AG04450 (cell line): ENCODE measurements at regions not wholly inside any gene's neighbourhood (a gene's known extent, or its start where the extent isn't known, plus 50 kb on each side); places are given as distances from the start of the nearest gene placed in this dataset.

Experiments used
- CTCF ChIA-PET: fragments of 300-600, 350-600 bp; formaldehyde crosslinking; extraction: SDS; loops from one replicate; lab custom pipeline; 2022; ENCODE audit warnings: antibody characterized with exemption, inconsistent platforms; lab: Charles Lee
- POLR2A ChIA-PET: fragments of 350-600 bp; formaldehyde crosslinking; extraction: SDS; loops from one replicate; lab custom pipeline; 2021; ENCODE audit warnings: antibody characterized with exemption, inconsistent platforms; lab: Yijun Ruan, JAX
- DNase-seq: peaks from one replicate; pipeline ENCODE4 v3.0.0-alpha.2; 2011; ENCODE audit warnings: low read depth, low spot score
- H3K27ac ChIP-seq: one replicate; pipeline ENCODE4 v1.5.1; 2012; ENCODE audit warnings: low read depth, low read length, control low read depth
- H3K27me3 ChIP-seq: one replicate; pipeline ENCODE4 v1.6.0; 2012; ENCODE audit warnings: low read length; ENCODE audit not compliant: control insufficient read depth, insufficient read depth
- H3K4me3 ChIP-seq: 2 replicates; pipeline ENCODE4 v1.5.1; 2011; ENCODE audit warnings: mild to moderate bottlenecking, low read depth, low read length, control low read depth
- H3K9me3 ChIP-seq: 2 replicates; pipeline ENCODE4 v1.5.1; 2012; ENCODE audit warnings: low read length; ENCODE audit not compliant: control insufficient read depth, insufficient read depth
- TF ChIP-seq, protein P1 (sequence below): IDR thresholded peaks from 2 replicates; pipeline ENCODE4 v1.5.1; 2011; ENCODE audit warnings: low read depth, low read length, control low read depth, inconsistent platforms

DNA sequence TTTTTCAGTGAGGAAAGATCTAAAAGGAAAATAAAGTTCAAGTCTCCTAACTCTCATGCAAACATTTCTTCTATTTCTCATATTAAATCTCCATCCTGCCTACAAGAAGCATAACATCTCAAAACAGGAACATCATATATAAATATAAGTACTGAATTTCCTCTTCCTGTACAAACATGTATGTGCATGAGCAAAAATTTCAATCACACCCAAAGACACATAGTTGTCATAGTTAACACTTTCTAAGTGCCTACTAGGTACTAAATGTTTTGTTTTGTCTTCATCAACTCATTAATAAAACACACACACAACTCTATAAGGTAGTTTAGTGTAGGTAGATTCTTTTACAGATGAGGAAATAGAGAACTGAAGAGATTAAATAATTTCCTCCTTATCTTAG is 237.1 kb upstream of the ADGRL2 start:
- Histone ChIP-seq H3K4me3 (no peak overlapping the region), H3K27me3 (no peaks in the 10 kb centered on the region), H3K27ac (no peak overlapping the region), H3K9me3 (no peaks in the 10 kb centered on the region)
- DNase-seq, result no peak
- TF ChIP-seq, protein P1, sequence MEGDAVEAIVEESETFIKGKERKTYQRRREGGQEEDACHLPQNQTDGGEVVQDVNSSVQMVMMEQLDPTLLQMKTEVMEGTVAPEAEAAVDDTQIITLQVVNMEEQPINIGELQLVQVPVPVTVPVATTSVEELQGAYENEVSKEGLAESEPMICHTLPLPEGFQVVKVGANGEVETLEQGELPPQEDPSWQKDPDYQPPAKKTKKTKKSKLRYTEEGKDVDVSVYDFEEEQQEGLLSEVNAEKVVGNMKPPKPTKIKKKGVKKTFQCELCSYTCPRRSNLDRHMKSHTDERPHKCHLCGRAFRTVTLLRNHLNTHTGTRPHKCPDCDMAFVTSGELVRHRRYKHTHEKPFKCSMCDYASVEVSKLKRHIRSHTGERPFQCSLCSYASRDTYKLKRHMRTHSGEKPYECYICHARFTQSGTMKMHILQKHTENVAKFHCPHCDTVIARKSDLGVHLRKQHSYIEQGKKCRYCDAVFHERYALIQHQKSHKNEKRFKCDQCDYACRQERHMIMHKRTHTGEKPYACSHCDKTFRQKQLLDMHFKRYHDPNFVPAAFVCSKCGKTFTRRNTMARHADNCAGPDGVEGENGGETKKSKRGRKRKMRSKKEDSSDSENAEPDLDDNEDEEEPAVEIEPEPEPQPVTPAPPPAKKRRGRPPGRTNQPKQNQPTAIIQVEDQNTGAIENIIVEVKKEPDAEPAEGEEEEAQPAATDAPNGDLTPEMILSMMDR, result no peak
- ChIA-PET CTCF (no interaction called here), POLR2A (no interaction called here)

DNA sequence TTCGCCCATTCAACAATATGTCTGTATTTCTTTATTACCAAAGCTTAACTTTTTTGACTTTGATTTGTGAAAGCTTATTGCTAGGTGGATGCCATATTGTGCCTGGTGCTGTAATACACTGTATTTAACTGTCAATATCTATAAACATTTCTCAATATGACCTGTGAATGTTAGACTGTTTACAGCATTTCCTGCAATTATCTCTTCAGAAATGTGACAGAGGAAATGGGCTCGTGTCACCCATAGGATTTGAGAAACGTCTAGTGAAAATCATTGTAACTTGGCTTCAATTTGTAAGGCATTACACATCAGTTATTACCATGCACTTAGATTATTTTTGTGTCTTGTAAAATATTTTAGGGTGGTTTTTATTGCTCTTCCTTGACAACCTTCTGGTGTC is 237.8 kb upstream of the ADGRL2 start:
- no peak overlapping the region for H3K4me3 ChIP-seq
- TF ChIP-seq, protein P1, result no peak

DNA sequence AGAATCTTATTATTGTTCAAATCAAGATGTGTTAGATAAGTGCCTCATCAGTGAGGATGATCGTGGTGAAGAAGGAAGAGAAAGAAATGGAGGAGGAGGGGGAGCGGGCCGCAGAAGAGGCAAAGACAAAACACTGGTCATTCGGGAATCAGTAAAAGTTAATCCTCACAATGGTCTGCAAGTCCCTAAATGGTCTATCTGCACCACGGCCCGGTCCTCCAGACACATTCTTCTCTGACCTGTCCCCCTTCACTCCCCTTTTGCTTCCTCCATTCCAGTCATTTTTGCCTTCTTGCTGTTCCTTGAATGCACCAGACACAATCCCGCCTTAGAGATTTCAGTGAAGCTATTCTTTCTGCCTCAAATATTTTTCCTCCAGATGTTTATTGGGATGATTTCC is 240.1 kb upstream of the ADGRL2 start:
- no peaks in the 10 kb centered on the region for H3K9me3 ChIP-seq
- DNase-seq, result no peak
- ChIA-PET POLR2A (no interaction called here), CTCF (no interaction called here)
- no peaks in the 10 kb centered on the region for H3K27me3 ChIP-seq
- no peak overlapping the region for H3K4me3 ChIP-seq
- TF ChIP-seq, protein P1, result no peak
- H3K27ac ChIP-seq, result no peak overlapping the region

More for the DNA sequence above, 237.8 kb upstream of the ADGRL2 start:
- Histone ChIP-seq H3K27ac (no peak overlapping the region), H3K9me3 (no peaks in the 10 kb centered on the region), H3K27me3 (no peaks in the 10 kb centered on the region)
- CTCF ChIA-PET, result no interaction called here
- DNase-seq, result no peak
- POLR2A ChIA-PET, result no interaction called here

DNA sequence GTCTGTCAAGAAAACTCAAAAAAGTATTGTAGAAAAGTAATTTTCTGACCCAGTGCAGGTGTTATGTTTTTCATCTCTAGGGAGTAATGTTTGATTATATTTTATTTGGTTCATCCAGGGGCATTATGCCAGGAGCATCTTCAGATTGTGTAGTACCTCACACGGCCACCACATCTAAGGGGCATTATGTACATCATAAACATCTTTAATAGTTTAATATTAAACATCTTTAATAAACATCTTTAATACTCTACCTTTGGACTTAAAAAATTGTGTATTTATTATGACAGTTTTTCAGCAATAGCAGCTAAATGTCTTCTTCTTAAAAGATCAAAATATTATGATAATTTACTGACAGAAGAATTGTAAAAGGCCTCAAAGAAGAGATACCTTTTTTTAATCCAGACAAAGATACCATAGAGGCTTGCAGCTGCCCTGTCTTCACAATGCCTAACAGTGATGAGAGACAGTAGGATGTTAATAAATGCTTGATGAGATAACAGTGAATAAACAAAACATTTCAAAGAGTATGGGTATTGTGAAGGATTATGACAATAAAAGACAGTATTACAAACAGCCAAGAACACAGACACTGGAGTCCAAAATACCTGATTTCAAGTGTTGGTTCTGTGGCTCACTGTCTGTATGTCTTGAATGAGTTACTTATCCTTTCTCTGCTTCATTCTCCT is 240.9 kb upstream of the ADGRL2 start:
- Histone ChIP-seq H3K4me3 (no peak overlapping the region), H3K9me3 (no peaks in the 10 kb centered on the region), H3K27me3 (no peaks in the 10 kb centered on the region), H3K27ac (no peak overlapping the region)
- ChIA-PET CTCF (interaction anchor here (0.9 to 2.3 kb wide), 2 partner anchors 10 to 274 kb away, joined by 3 to 15 read pairs; no protein-coding TSS in a partner anchor), POLR2A (no interaction called here)
- TF ChIP-seq, protein P1, result peak; percentile 35
- no peak for DNase-seq

DNA sequence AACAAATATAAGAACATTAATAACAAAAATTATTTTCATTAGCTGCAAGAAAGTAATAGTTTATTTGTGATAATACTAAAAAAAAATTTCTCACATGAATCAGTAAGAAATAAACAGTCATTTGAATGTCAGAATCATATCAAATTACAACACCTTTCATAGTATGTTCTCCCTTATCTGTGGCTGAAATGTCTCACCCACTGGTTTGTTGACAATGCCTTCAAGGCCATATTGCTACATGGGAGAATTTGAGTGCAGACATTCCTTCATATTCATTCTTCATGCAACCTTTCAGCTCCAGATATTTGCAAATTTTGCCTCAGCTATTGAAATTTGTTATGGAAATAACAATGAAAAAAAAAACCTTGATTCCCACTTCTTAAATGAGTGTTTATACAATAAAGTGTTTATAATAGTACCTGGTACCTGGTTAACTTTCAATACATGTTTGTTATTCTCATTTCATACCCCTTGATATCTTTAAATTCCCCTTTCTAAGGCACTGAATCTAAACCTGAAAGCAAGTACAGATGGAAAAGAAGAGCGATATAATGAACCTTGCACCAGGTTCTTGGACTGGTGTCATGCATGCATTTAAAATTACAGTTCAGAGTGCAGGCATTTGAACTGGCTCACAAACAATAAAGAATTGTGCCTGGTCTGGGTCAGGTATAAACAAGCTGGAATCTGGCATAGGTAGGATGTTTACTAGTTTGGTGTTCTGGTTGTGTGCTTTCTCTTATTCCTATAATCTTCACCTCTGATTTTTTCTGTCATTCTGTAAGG is 242.2 kb upstream of the ADGRL2 start:
- Histone ChIP-seq H3K27me3 (no peaks in the 10 kb centered on the region), H3K4me3 (no peak overlapping the region), H3K27ac (no peak overlapping the region), H3K9me3 (no peaks in the 10 kb centered on the region)
- TF ChIP-seq, protein P1, result no peak
- DNase-seq, result no peak
- ChIA-PET POLR2A (no interaction called here), CTCF (interaction anchor here (0.6 to 2.3 kb wide), 5 partner anchors 9 to 320 kb away, joined by 3 to 15 read pairs (median 4); no protein-coding TSS in a partner anchor)
